Endothelial cell of hepatic sinusoid (primary cell): ENCODE measurements at regions not wholly inside any gene's neighbourhood (a gene's known extent, or its start where the extent isn't known, plus 50 kb on each side); places are given as distances from the start of the nearest gene placed in this dataset.
"Not testable (repeated sequence)": the region's sequence is repeated elsewhere in the genome, so short reads cannot be mapped to it uniquely, and the experiment has no call there.

Source experiments
- in situ Hi-C: cut with HindIII; loops from 2 replicates; pipeline ENCODE4 v1.10.0; 2017; ENCODE audit warnings: low sequenced_read_pairs

GRCh38 chr2:224155896-224156295, 116.8 kb upstream of the SERPINE2 start:
- in situ Hi-C loops = no loop called here

DNA sequence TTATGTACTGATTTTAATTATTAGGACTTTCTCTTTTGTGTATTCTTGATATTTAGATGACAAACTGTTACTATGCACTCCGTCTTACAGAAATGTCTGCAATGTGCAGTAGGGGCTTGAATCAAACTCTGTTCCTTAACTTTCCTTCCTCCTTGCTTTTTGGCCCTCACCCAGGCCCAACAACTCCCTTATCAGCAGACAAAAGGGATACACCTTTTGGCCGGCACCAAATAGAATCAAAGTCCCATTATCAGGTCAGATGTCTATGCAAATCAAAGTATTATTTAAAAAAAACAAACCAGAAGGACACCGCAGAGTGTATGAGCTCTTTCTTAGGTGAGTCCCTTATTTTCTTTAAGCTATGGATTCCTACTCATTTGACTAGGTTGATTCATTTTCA, 116.3 kb upstream of the SERPINE2 start:
- in situ Hi-C loops = no loop called here

DNA sequence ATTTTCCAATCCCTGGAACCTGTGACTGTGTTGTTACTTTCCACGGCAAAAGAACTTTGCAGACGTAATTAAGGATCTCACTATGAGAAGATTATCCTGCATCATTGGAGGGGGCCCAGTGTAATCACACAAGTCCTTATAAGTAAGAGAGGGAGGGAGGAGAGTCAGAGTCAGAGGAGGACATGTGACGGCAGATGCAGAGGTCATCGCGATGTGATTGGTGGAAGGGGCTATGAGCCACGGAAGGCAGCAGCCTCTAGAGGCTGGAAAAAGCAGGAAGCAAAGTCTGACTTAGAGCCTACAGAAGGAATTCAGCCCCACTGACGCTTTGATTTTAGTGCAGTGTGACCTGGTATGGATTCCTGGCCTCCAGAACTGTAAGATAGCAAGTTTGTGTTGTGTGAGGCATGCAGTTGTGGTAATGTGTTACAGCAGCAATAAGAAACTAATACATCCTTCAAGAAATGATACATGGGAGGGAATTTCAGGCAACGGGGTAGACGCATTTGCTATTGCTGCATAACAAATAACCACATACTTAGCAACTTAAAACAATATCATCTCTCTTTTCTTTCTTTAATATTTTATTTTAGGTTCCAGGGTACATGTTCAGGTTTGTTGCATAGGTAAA, 112.7 kb upstream of the SERPINE2 start:
- in situ Hi-C loops = no loop called here

- in situ Hi-C loops = no loop called here
These were observed 112.1 kb upstream of the SERPINE2 start for GRCh38 chr2:224151161-224151560.

GRCh38 chr2:224148058-224148457, 109.0 kb upstream of the SERPINE2 start:
- in situ Hi-C loops = not testable (repeated sequence)

DNA sequence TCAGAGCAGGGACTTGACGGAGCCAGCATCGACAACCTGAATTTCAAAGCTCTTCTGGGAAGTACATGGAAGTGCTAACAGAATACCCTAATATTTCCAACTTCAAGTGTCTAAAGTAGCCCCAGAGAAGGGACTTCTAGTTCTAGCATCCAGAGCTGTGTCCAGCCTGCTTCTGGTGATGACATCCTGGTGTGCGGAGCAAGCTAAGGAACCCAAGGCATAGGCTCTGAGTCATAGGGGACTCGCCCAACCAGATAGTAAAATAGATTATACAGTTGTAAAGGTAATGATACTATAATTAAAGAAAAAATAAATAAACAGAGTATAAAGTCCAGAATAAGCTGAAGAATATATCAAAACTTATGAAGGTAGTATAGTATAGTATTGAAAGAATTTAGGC, 108.1 kb upstream of the SERPINE2 start:
- in situ Hi-C loops = no loop called here

DNA sequence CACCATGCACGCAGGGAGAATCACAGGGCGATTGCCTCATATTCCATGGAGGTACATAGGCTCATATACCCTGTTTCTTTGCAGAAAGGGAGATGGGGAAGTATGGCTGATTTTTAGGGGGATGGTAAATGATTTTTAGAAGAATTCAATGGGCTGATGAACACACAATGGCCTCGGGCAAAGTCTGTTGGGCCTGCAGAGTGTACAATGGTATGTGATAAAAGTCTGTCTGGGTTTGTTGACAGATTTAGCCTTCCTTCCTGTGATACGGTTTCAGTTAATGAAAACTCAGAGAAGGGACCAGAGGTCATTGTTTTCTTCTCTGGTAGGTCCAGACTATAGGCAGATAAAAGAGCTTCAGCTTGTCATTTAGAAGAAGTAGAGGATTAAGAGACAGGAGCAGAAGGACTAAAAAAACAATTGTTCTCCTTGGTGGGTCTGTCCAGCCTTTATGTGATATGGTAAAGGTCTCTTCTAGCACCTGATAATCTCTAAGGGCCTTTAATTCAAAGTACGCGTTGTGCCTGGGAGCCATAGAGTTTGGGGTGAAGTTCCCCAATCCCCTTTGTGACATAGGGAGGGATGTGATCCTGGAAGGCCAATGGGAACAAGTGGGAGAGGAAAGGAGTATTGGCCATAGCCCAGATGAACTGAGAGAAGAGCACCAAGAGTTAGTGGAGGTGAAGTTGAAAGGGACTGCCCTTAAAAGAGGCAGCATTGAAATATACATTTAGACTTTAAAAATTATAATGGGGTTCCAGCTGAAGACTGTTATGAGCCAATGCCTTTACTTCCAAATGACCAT, 107.5 kb upstream of the SERPINE2 start:
- in situ Hi-C loops = no loop called here

GRCh38 chr2:224145751-224146355, 106.8 kb upstream of the SERPINE2 start:
- in situ Hi-C loops = no loop called here

DNA sequence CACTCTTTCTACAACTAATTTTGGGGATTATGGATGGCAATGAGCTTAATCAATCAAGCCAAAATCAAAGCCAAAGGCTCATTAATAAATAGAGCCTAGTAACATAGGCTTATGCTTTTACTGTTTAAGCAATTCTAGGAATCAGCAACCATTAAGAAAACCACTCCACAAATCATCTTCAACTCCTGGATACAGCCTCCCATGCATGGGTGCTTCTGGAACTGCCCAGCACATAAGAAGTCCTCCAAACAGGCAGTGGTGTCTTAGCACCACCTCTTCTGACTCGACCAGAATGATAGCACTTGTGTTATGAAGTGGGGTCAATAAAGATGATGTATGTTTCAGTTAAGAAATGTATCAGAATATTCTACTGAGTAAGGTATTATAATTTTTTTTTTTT, 104.4 kb upstream of the SERPINE2 start:
- in situ Hi-C loops = loop anchor here (5.0 kb wide), 1 partner anchor 56 kb away; no protein-coding TSS in a partner anchor

DNA sequence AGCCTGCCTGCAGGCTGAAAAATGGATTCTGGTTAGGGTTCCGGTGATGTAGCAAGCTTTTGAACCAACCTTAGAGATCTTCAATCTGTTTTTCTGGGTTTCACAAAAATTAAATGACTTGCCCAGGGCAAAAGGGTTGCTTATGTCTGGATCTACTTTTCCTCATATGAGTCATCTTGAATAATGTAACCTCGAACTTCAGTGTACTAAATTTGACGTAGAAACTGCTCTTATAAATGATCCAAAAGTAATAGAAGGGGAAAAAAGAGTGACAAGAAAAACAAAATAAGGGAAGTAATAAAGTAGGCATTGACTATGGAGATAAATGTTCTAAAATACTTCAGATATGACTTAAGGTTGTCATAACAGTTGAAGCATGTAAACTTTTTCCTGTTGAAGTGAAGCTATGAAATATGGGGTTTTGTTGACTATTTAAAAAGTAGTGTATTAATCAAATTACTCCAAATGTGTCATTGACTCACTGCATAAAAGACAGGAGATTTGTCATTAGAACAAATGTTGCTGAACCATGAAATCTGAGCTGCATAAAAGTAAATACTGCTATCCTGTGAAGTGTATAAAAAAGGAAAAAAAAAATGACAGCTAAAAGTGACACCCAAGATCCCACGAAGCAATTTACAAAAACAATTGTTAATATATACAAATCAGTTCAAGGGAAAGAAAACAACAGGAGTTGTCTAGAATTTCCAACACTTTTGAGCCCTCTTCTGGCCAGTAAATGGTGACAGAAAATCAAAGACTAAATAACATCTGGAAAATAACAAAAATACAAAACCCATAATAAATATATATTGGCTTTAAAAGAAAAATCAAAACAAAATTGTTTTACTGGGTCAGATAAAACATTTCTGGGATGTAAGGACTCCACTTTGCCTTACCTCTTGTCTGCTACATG, 103.6 kb upstream of the SERPINE2 start:
- in situ Hi-C loops = loop anchor here (5.0 kb wide), 1 partner anchor 55 kb away; no protein-coding TSS in a partner anchor

DNA sequence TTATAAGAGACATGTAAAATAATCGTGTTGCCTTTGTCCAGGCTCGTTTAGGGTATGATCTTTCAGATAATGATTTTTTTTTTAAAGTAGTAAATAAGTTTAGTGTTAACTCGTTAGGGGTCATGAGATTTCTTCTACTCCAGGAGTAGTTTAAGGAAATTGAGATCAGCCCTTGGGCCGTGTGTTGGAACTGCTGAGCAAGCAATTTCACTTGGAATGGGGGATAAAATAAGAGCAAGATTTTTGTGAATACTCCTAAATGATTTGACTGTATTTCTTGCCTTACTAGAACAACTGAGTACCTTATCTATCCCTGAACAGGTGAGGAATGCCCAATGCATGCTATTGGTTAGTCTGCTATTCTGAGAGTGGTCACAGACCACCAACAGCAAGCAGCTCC, 102.2 kb upstream of the SERPINE2 start:
- in situ Hi-C loops = loop anchor here (5.0 kb wide), 1 partner anchor 54 kb away; no protein-coding TSS in a partner anchor

- in situ Hi-C loops = no loop called here
These were observed 98.1 kb upstream of the SERPINE2 start for GRCh38 chr2:224137208-224137607.

DNA sequence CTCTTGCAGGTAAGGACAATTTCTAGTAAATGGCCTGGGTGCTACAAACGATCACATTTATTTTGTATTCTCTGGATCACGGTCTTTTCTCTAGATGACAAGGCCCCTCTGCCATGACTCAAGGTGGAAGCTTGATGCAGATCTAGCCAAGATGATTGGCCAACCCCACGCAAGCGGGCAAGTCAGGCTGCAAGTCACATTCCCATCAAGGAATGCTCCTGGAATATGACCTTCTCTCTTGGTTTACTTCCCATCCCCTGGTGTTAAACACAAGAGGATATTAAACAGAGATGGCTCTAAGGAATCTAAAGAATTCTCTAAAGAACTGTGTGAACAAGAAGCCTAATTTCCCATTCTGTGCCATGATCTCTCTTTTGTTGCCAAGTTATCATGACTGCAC, 97.3 kb upstream of the SERPINE2 start:
- in situ Hi-C loops = no loop called here

DNA sequence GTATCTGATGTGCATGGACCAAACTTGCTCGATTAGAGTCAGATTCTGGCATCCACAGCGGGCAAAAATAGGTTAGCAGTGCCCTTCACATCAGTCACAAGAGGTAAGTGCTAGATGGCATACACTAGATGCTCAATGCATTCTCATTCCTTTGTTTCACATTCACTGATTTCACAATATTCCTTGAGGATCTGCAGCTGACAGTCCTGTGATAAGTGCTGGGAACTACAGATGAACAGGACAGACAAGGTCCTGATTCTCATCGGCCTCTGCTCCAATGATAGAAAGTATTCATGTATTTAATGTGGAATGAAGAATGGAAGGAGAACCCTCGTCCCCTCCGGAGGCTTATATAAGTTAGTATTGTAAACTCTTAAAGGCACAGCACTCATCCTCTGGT, 96.8 kb upstream of the SERPINE2 start:
- in situ Hi-C loops = no loop called here

DNA sequence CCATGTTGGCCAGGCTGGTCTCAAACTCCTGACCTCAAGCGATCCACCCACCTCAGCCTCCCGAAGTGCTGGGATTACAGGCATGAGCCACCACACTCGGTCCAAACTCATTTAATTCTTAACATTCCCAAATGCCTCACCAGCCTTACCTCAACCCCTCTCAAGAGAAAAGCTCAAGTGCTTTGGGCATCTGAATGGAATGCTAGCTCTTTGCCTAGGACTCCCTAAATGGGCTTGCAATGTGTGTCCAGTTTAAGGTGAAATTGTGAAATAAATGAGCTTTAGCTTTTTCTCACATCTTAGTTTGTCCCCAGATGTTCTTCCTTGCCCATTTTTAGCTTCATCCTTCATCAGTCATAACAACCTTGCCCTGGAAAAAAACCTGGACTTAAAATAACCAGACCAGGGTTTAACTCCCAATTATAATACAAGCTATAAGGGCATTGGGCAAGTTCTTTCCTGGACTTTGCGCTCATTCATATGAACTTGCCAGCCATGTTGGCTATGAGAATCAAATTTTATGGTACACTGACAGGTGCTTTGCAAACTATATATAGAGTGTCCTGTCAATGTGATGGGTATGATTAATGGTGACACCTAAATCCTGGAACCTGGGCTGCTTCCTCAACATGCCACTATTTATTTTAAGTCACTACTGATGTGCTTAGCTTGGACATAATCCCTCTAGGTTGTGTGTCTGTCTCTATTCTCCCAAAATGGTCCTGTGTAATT, 95.1 kb upstream of the SERPINE2 start:
- in situ Hi-C loops = loop anchor here (5.0 kb wide), 1 partner anchor 43 kb away; no protein-coding TSS in a partner anchor

DNA sequence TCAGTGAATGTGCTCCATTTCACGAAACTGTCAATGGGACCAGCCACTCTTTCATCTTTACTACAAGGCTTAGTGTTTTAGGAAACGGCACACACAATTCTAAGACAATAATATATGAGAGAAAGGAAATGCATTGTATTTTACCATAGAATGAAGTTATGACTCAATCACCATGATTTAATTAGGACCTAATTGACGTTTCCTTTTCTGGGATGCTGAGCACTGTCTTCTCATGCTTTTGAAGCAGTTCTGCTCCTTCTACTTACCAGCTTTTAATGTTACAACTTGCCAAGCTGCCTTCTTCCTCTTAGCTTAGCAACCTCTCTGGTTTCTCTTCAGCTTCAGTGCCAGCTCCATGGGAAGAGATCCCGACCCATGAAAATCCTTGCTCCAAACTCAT, 94.3 kb upstream of the SERPINE2 start:
- in situ Hi-C loops = loop anchor here (5.0 kb wide), 1 partner anchor 44 kb away; no protein-coding TSS in a partner anchor

DNA sequence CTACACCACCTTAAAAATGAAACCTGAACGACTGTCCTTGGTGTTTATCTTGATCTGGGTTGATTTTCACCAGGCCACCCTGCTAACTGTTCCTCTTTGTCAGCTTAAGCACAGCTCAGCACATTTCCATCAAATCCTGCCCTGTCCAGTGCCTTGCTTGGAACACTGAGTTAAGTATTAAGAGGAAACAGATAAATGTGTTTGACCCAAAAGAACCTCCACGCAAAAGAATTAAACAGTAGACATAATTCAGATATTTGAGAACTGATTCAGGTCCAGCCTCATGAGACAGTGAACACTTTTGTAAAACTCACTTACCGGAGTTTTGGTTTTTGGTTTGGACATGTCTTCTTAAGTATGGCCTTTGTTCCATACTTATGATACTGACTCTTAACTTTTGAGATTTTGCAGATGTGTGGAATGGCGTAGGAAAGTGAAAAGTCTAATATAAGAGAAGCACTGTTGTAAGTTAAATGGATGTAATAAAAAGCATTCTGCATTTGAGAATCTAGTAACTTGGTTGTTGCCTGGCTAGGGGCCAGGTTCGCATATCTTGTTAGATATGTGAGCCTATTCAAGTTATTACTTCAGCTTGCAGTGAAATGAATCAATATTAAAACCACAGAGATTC, 88.9 kb upstream of the SERPINE2 start:
- in situ Hi-C loops = no loop called here

DNA sequence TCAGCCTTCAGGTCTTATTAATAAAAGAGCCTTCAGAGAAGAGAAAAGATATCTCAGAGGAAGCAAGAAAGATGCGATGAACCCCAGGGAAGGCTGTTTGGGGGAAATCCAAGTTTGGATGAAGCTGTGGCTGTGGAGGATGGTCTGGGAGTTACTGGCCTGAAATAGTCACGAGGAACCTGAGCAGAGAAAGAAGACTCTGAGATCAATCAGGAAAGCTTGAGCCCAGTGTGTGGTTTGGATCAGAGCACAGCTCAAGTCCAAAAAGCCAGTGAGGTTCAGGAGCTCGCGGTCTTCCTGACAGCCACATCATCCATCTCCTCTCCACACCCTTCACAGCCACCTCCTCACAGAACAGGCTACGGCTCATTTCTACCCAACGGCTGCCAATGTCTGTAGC, 87.4 kb upstream of the SERPINE2 start:
- in situ Hi-C loops = no loop called here

GRCh38 chr2:224126003-224126402, 86.9 kb upstream of the SERPINE2 start:
- in situ Hi-C loops = no loop called here

DNA sequence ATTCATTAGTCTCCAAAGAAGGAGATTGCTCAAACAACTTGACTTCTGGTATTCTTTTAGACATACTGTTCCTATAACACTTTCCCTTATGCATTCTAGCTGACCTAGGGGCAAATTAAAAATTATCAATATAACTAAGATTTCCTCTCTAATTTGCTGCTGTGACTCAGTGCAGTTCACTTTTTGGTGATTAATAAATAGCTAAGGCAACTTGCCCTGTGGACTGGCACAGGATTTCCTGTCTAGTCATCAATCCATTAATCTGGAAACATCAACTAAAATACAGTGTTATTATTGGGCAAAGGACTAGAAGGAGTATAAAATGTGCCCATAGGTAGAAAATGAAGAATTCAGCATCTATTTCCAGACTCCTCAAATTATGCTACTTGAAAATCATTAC, 83.5 kb upstream of the SERPINE2 start:
- in situ Hi-C loops = loop anchor here (5.0 kb wide), 1 partner anchor 95 kb away; no protein-coding TSS in a partner anchor
